DOHH2 (cell line): ENCODE measurements at regions not wholly inside any gene's neighbourhood (a gene's known extent, or its start where the extent isn't known, plus 50 kb on each side); places are given as distances from the start of the nearest gene placed in this dataset.

Experiments used
- EZH2phosphoT487 ChIP-seq: fragments of 200-600 bp; sonication (generic); IDR thresholded peaks from 2 replicates; pipeline ENCODE4 v1.6.1; 2017; ENCODE audit warnings: borderline replicate concordance, mild to moderate bottlenecking, antibody characterized with exemption, low read length, moderate library complexity, mixed read lengths
- TF ChIP-seq, protein P1 (sequence below): fragments of 200-600 bp; sonication (generic); IDR thresholded peaks from one replicate; pipeline ENCODE4 v1.5.1; 2014; ENCODE audit warnings: antibody characterized with exemption, mild to moderate bottlenecking, low read depth, low read length; ENCODE audit not compliant: poor library complexity, severe bottlenecking

DNA sequence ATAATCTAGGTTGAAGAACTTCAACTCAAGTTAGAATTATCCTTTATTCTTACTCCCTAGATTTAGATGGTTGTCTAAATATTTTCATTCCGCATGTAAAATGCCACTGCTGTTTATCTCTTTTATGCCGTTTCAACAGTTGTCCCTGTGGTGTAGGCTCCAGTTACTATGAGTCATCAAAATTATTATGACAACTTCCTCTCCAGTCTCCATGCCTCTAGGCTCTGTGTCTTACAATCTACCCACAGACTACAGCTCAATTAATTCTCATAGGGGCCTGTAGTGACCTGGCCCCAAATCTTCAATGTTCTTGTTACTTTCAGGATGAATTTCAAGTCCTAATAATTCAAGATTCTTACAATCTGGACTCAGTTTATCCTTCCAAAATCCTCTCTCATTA, 105.8 kb upstream of the UNC13C start:
- TF ChIP-seq, protein P1, sequence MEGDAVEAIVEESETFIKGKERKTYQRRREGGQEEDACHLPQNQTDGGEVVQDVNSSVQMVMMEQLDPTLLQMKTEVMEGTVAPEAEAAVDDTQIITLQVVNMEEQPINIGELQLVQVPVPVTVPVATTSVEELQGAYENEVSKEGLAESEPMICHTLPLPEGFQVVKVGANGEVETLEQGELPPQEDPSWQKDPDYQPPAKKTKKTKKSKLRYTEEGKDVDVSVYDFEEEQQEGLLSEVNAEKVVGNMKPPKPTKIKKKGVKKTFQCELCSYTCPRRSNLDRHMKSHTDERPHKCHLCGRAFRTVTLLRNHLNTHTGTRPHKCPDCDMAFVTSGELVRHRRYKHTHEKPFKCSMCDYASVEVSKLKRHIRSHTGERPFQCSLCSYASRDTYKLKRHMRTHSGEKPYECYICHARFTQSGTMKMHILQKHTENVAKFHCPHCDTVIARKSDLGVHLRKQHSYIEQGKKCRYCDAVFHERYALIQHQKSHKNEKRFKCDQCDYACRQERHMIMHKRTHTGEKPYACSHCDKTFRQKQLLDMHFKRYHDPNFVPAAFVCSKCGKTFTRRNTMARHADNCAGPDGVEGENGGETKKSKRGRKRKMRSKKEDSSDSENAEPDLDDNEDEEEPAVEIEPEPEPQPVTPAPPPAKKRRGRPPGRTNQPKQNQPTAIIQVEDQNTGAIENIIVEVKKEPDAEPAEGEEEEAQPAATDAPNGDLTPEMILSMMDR: no peak
- no peak for TF ChIP-seq EZH2phosphoT487
